PC-9 (cell line): ENCODE measurements at regions not wholly inside any gene's neighbourhood (a gene's known extent, or its start where the extent isn't known, plus 50 kb on each side); places are given as distances from the start of the nearest gene placed in this dataset.

ENCODE experiments used
- BruUV-seq: library from RNA; stranded (reverse); fragments of 400-500 nt; replicated peaks from 2 replicates; lab custom pipeline; 2021; lab: Mats Ljungman, UMichigan
- CTCF ChIA-PET: fragments of 300-600 bp; sonication (Branson Sonifier 250); formaldehyde crosslinking; loops from one replicate; lab custom pipeline; 2022; ENCODE audit warnings: antibody characterized with exemption; lab: Charles Lee
- POLR2A ChIA-PET: fragments of 300-600 bp; sonication (Branson Sonifier 250); formaldehyde crosslinking; loops from one replicate; lab custom pipeline; 2022; ENCODE audit warnings: antibody characterized with exemption; ENCODE audit not compliant: unreplicated experiment; lab: Charles Lee
- DNase-seq, 2 experiments: peaks; one replicate each; pipeline versions ENCODE4 v3.0.0 to v3.0.0-alpha.2; 2015 to 2022; ENCODE audit warnings: mixed read lengths in 1 of 2
- H2AFZ ChIP-seq: fragments of 200-600 bp; sonication (generic); 2 replicates; pipeline ENCODE4 v1.8.1; 2017; ENCODE audit warnings: antibody characterized with exemption
- H3F3A ChIP-seq: fragments of 200-600 bp; sonication (generic); 2 replicates; pipeline ENCODE4 v1.8.1; 2017; ENCODE audit warnings: antibody characterized with exemption, mild to moderate bottlenecking, low read depth; ENCODE audit not compliant: insufficient read depth
- H3K27ac ChIP-seq: fragments of 200-600 bp; sonication (generic); 2 replicates; pipeline ENCODE4 v1.6.1; 2016; ENCODE audit warnings: mixed run types
- H3K27me3 ChIP-seq: fragments of 200-600 bp; sonication (generic); 2 replicates; pipeline ENCODE4 v1.6.1; 2016; ENCODE audit warnings: low read depth, mixed run types; ENCODE audit not compliant: insufficient read depth
- H3K36me3 ChIP-seq: fragments of 200-600 bp; sonication (generic); 2 replicates; pipeline ENCODE4 v1.6.1; 2016; ENCODE audit warnings: low read depth, mixed run types
- H3K4me1 ChIP-seq: fragments of 200-600 bp; sonication (generic); replicated peaks from 2 replicates; pipeline ENCODE4 v1.6.1; 2016; ENCODE audit warnings: mixed run types; ENCODE audit not compliant: insufficient read depth
- H3K4me2 ChIP-seq: fragments of 200-600 bp; sonication (generic); 2 replicates; pipeline ENCODE4 v1.6.1; 2017; ENCODE audit warnings: mixed run types
- H3K4me3 ChIP-seq: fragments of 200-600 bp; sonication (generic); 2 replicates; pipeline ENCODE4 v1.6.1; 2016; ENCODE audit warnings: mixed run types
- H3K79me2 ChIP-seq: fragments of 200-600 bp; sonication (generic); 2 replicates; pipeline ENCODE4 v1.6.1; 2017; ENCODE audit warnings: low read depth, mixed run types
- H3K9me2 ChIP-seq: fragments of 200-600 bp; sonication (generic); 2 replicates; pipeline ENCODE4 v1.8.1; 2017; ENCODE audit warnings: mild to moderate bottlenecking; ENCODE audit not compliant: insufficient read depth
- H3K9me3 ChIP-seq: fragments of 200-600 bp; sonication (generic); 2 replicates; pipeline ENCODE4 v1.8.1; 2016; ENCODE audit warnings: low read depth; ENCODE audit not compliant: insufficient read depth
- H4K20me1 ChIP-seq: fragments of 200-600 bp; sonication (generic); 2 replicates; pipeline ENCODE4 v1.8.1; 2017; ENCODE audit not compliant: insufficient read depth
- EZH2 ChIP-seq: fragments of 200-600 bp; sonication (generic); IDR thresholded peaks from 2 replicates; pipeline ENCODE4 v1.8.0; 2017; ENCODE audit warnings: antibody characterized with exemption, low read depth
- intact Hi-C: fragments of 100-400 bp; cut with micrococcal nuclease; formaldehyde crosslinking; loops from one replicate; pipeline ENCODE4 v1.10.0; 2022; ENCODE audit not compliant: unreplicated experiment
- TF ChIP-seq, protein P1 (sequence below): fragments of 200-600 bp; sonication (generic); conservative IDR thresholded peaks from 2 replicates; pipeline ENCODE4 v1.6.1; 2017; ENCODE audit warnings: mixed run types, antibody characterized with exemption, mild to moderate bottlenecking, moderate library complexity

DNA sequence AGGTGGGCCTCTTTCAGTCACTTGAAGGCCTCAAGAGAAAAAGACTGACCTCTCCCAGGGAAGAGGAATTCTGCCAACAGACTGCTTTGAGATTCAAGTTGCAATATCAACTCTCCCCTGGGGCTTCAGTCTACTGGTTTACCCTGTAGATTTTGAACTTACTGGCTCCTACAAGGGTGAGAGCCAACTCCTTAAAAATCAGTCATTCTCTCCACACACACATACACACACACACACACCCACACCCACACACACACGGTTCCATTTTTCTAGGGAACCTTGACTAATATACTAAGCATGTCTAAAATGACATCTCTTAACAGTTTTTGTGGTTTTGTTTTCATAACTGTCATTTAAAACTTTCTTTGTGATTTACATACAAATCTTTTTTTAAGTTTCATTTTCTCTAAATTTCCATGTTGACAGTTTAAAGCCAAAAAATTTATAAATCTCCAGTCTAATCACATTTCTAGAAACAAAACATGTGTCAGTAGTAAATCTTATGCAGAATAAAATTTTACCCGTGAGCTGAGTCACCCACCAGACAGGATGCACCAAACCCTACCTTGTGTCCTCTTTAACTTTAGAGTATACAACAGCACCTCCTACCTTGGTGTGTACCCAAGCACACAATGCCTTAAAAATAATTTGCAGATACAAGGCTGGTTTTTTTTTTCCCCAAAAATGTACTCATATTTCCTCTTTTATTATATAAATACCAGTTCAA lies 394.6 kb downstream of the AEBP2 start:
- H3K4me2 ChIP-seq: no peak overlapping the region
- TF ChIP-seq, protein P1, sequence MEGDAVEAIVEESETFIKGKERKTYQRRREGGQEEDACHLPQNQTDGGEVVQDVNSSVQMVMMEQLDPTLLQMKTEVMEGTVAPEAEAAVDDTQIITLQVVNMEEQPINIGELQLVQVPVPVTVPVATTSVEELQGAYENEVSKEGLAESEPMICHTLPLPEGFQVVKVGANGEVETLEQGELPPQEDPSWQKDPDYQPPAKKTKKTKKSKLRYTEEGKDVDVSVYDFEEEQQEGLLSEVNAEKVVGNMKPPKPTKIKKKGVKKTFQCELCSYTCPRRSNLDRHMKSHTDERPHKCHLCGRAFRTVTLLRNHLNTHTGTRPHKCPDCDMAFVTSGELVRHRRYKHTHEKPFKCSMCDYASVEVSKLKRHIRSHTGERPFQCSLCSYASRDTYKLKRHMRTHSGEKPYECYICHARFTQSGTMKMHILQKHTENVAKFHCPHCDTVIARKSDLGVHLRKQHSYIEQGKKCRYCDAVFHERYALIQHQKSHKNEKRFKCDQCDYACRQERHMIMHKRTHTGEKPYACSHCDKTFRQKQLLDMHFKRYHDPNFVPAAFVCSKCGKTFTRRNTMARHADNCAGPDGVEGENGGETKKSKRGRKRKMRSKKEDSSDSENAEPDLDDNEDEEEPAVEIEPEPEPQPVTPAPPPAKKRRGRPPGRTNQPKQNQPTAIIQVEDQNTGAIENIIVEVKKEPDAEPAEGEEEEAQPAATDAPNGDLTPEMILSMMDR: no peak
- no peaks in the 10 kb centered on the region for H3K9me3 ChIP-seq
- H3K4me3 ChIP-seq: no peak overlapping the region
- intact Hi-C loops: no loop called here
- no peaks in the 10 kb centered on the region for H3K79me2 ChIP-seq
- ChIA-PET CTCF (no interaction called here), POLR2A (interaction anchor here (0.6 kb wide), 1 partner anchor 24 kb away, joined by 6 read pairs; no protein-coding TSS in a partner anchor)
- DNase-seq: no peak
- no peak overlapping the region for H2AFZ ChIP-seq
- H3K27ac ChIP-seq: no peak overlapping the region
- no peaks in the 10 kb centered on the region for H3F3A ChIP-seq
- no peaks in the 10 kb centered on the region for H3K27me3 ChIP-seq
- no peaks in the 10 kb centered on the region for H3K9me2 ChIP-seq
- BruUV-seq: no TSS peak
- H4K20me1 ChIP-seq: no peaks in the 10 kb centered on the region
- H3K36me3 ChIP-seq: no peaks in the 10 kb centered on the region
- H3K4me1 ChIP-seq: no peaks in the 10 kb centered on the region

DNA sequence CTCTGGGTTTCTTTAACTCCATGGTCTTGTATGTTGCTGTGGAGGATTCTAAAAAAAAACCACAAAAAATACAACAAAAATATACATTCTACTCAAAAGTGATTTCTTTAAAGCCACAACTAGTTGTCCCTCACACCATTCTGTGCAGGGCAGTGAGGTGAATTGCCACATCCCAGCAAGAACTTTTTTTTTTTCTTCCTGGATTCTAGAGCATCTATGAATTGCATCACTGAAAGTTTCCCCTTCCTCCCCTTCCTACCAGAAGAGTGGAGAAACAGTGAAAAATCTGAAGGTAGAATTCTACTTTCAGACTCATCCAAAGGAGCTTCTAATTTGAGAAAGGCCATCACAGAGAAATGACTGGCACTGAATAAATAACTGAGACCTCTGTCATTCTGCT lies 395.3 kb downstream of the AEBP2 start:
- Histone ChIP-seq H3K9me3 (no peaks in the 10 kb centered on the region), H3K79me2 (no peaks in the 10 kb centered on the region), H3K4me3 (no peak overlapping the region), H4K20me1 (no peaks in the 10 kb centered on the region), H3K9me2 (no peaks in the 10 kb centered on the region), H3F3A (no peaks in the 10 kb centered on the region), H3K27me3 (no peaks in the 10 kb centered on the region), H3K36me3 (no peaks in the 10 kb centered on the region), H3K4me2 (no peak overlapping the region), H3K4me1 (no peaks in the 10 kb centered on the region), H3K27ac (no peak overlapping the region), H2AFZ (no peak overlapping the region)
- POLR2A ChIA-PET: interaction anchor here (0.6 kb wide), 1 partner anchor 23 kb away, joined by 6 read pairs; no protein-coding TSS in a partner anchor
- no peak for DNase-seq
- CTCF ChIA-PET: no interaction called here
- TF ChIP-seq EZH2: no peak
- TF ChIP-seq, protein P1: no peak
- intact Hi-C loops: no loop called here
- no TSS peak for BruUV-seq

GRCh38 chr12:19836056-19836455 lies 396.8 kb downstream of the AEBP2 start:
- CTCF ChIA-PET: no interaction called here
- BruUV-seq: no TSS peak
- Histone ChIP-seq H3K79me2 (no peaks in the 10 kb centered on the region), H3K4me1 (no peaks in the 10 kb centered on the region), H3K36me3 (no peaks in the 10 kb centered on the region), H3K4me3 (no peak overlapping the region), H3K4me2 (no peak overlapping the region), H3K9me3 (no peaks in the 10 kb centered on the region), H3K9me2 (no peaks in the 10 kb centered on the region), H2AFZ (no peak overlapping the region), H4K20me1 (no peaks in the 10 kb centered on the region), H3F3A (no peaks in the 10 kb centered on the region), H3K27me3 (no peaks in the 10 kb centered on the region), H3K27ac (no peak overlapping the region)
- POLR2A ChIA-PET: no interaction called here
- intact Hi-C loops: no loop called here
- DNase-seq: no peak
- TF ChIP-seq, protein P1: no peak
- no peak for TF ChIP-seq EZH2
